H9 (cell line): ENCODE measurements at regions not wholly inside any gene's neighbourhood (a gene's known extent, or its start where the extent isn't known, plus 50 kb on each side); places are given as distances from the start of the nearest gene placed in this dataset.

Source experiments
- DNase-seq: peaks from one replicate; pipeline ENCODE4 v3.0.0-alpha.2; 2017
- H2AFZ ChIP-seq: one replicate; pipeline ENCODE4 v1.6.1; 2013; ENCODE audit warnings: mild to moderate bottlenecking, low read length, control low read depth, moderate library complexity
- H2AK5ac ChIP-seq: 2 replicates; pipeline ENCODE4 v1.6.1; 2013; ENCODE audit warnings: low read length, control low read depth, mixed read lengths; ENCODE audit not compliant: insufficient read length
- H2BK120ac ChIP-seq: one replicate; pipeline ENCODE4 v1.6.1; 2013; ENCODE audit warnings: low read depth, mild to moderate bottlenecking, low read length, control low read depth, inconsistent platforms; ENCODE audit not compliant: poor library complexity, severe bottlenecking
- H2BK12ac ChIP-seq: 2 replicates; pipeline ENCODE4 v1.6.1; 2013; ENCODE audit warnings: low read length, control low read depth, mixed read lengths, low read depth; ENCODE audit not compliant: insufficient read length
- H2BK15ac ChIP-seq: 2 replicates; pipeline ENCODE4 v1.6.1; 2013; ENCODE audit warnings: low read depth, low read length, control low read depth
- H2BK20ac ChIP-seq: one replicate; pipeline ENCODE4 v1.6.1; 2013; ENCODE audit warnings: low read depth, mild to moderate bottlenecking, low read length, control low read depth, inconsistent platforms; ENCODE audit not compliant: poor library complexity, severe bottlenecking
- H2BK5ac ChIP-seq: 2 replicates; pipeline ENCODE4 v1.6.1; 2013; ENCODE audit warnings: low read length, control low read depth, mixed read lengths; ENCODE audit not compliant: insufficient read length
- H3K14ac ChIP-seq: 2 replicates; pipeline ENCODE4 v1.6.1; 2013; ENCODE audit warnings: low read length, control low read depth; ENCODE audit not compliant: insufficient read depth
- H3K18ac ChIP-seq: 2 replicates; pipeline ENCODE4 v1.6.1; 2013; ENCODE audit warnings: low read depth, mild to moderate bottlenecking, mixed read lengths, low read length, control low read depth; ENCODE audit not compliant: insufficient read length
- H3K23ac ChIP-seq: 2 replicates; pipeline ENCODE4 v1.6.1; 2013; ENCODE audit warnings: low read length, control low read depth, mixed read lengths, low read depth; ENCODE audit not compliant: insufficient read length
- H3K23me2 ChIP-seq: 2 replicates; pipeline ENCODE4 v1.6.1; 2013; ENCODE audit warnings: low read depth, mild to moderate bottlenecking, mixed read lengths, low read length, control low read depth; ENCODE audit not compliant: insufficient read length, poor library complexity, severe bottlenecking
- H3K27ac ChIP-seq: 2 replicates; pipeline ENCODE4 v1.5.1; 2013; ENCODE audit warnings: low read length, control low read depth, mixed read lengths, low read depth; ENCODE audit not compliant: insufficient read length
- H3K27me3 ChIP-seq: 2 replicates; pipeline ENCODE4 v1.6.1; 2013; ENCODE audit warnings: low read length, control low read depth, inconsistent platforms; ENCODE audit not compliant: insufficient read depth
- H3K4ac ChIP-seq: 2 replicates; pipeline ENCODE4 v1.6.1; 2013; ENCODE audit warnings: low read depth, mild to moderate bottlenecking, control low read depth, inconsistent platforms, low read length, moderate library complexity
- H3K4me1 ChIP-seq: 2 replicates; pipeline ENCODE4 v1.6.1; 2013; ENCODE audit warnings: low read length, control low read depth, inconsistent platforms; ENCODE audit not compliant: insufficient read depth
- H3K4me2 ChIP-seq: 2 replicates; pipeline ENCODE4 v1.6.1; 2013; ENCODE audit warnings: low read length, control low read depth, mixed read lengths; ENCODE audit not compliant: insufficient read length, insufficient read depth
- H3K56ac ChIP-seq: 2 replicates; pipeline ENCODE4 v1.6.1; 2013; ENCODE audit warnings: low read depth, mild to moderate bottlenecking, mixed read lengths, low read length, control low read depth; ENCODE audit not compliant: insufficient read length
- H3K79me1 ChIP-seq: 2 replicates; pipeline ENCODE4 v1.6.1; 2013; ENCODE audit warnings: low read depth, mild to moderate bottlenecking, moderate library complexity, low read length, control low read depth, inconsistent platforms; ENCODE audit not compliant: insufficient read depth, poor library complexity, severe bottlenecking
- H3K79me2 ChIP-seq: 2 replicates; pipeline ENCODE4 v1.6.1; 2013; ENCODE audit warnings: low read length, control low read depth, inconsistent platforms; ENCODE audit not compliant: insufficient read depth
- H3K9ac ChIP-seq: 2 replicates; pipeline ENCODE4 v1.6.1; 2013; ENCODE audit warnings: low read length, control low read depth, mixed read lengths; ENCODE audit not compliant: insufficient read length; ENCODE audit errors: extremely low read depth
- H3K9me3 ChIP-seq: one replicate; pipeline ENCODE4 v1.6.1; 2013; ENCODE audit warnings: low read depth, low read length, inconsistent platforms; ENCODE audit not compliant: control insufficient read depth
- H3T11ph ChIP-seq: one replicate; pipeline ENCODE4 v1.6.1; 2013; ENCODE audit warnings: mild to moderate bottlenecking, low read length, control low read depth, inconsistent platforms
- H4K20me1 ChIP-seq: one replicate; pipeline ENCODE4 v1.6.1; 2013; ENCODE audit not compliant: control insufficient read depth, insufficient read length, insufficient read depth
- H4K5ac ChIP-seq: 2 replicates; pipeline ENCODE4 v1.6.1; 2013; ENCODE audit warnings: low read depth, mild to moderate bottlenecking, mixed read lengths, low read length, control low read depth; ENCODE audit not compliant: insufficient read length
- H4K8ac ChIP-seq: replicated peaks from 2 replicates; pipeline ENCODE4 v1.6.1; 2013; ENCODE audit warnings: low read length, control low read depth, mixed read lengths, low read depth; ENCODE audit not compliant: insufficient read length
- H4K91ac ChIP-seq: 2 replicates; pipeline ENCODE4 v1.6.1; 2013; ENCODE audit warnings: low read depth, mild to moderate bottlenecking, moderate library complexity, mixed read lengths, low read length, control low read depth; ENCODE audit not compliant: insufficient read length
- H3K27ac Mint-ChIP-seq, 3 experiments: 2 replicates in 2 of 3; 3 replicates in 1 of 3; pipeline ENCODE4 v1.8.0; 2020 to 2021; ENCODE audit warnings: mixed read lengths in 3 of 3, mild to moderate bottlenecking in 1 of 3, moderate library complexity in 1 of 3
- H3K27me3 Mint-ChIP-seq: 2 replicates; pipeline ENCODE4 v1.8.0; 2021; ENCODE audit warnings: low read depth, mild to moderate bottlenecking, moderate library complexity, mixed read lengths
- H3K36me3 Mint-ChIP-seq, 3 experiments: 2 replicates in 2 of 3; 3 replicates in 1 of 3; pipeline ENCODE4 v1.8.0; 2020 to 2021; ENCODE audit warnings: low read depth in 3 of 3, mixed read lengths in 3 of 3; ENCODE audit not compliant: insufficient read depth in 1 of 3
- H3K4me1 Mint-ChIP-seq, 2 experiments: 2 replicates each; pipeline ENCODE4 v1.8.0; 2020; ENCODE audit warnings: mixed read lengths in 2 of 2
- H3K4me3 Mint-ChIP-seq, 2 experiments: 2 replicates in 1 of 2; 3 replicates in 1 of 2; pipeline ENCODE4 v1.8.0; 2020 to 2021; ENCODE audit warnings: mild to moderate bottlenecking in 2 of 2, mixed read lengths in 2 of 2, moderate library complexity in 1 of 2
- H3K9me3 Mint-ChIP-seq, 2 experiments: 2 replicates in 1 of 2; 3 replicates in 1 of 2; pipeline ENCODE4 v1.8.0; 2020; ENCODE audit warnings: mild to moderate bottlenecking in 2 of 2, mixed read lengths in 2 of 2, moderate library complexity in 1 of 2
- WGBS: extraction: QIAGEN DNeasy Blood & Tissue Kit; methylation state at CpG from one replicate; pipeline ENCODE4 v1.1.7; 2013; ENCODE audit warnings: missing lambda C conversion rate, low lambda C conversion rate, mixed read lengths; ENCODE audit not compliant: insufficient read length; ENCODE audit errors: extremely low coverage; 5-methylcytosine and 5-hydroxymethylcytosine counted together
- TF ChIP-seq, protein P1 (sequence below): fragments of 200-600 bp; sonication (generic); conservative IDR thresholded peaks from 3 replicates; pipeline ENCODE4 v1.8.0; 2021; ENCODE audit warnings: antibody characterized with exemption, mild to moderate bottlenecking

DNA sequence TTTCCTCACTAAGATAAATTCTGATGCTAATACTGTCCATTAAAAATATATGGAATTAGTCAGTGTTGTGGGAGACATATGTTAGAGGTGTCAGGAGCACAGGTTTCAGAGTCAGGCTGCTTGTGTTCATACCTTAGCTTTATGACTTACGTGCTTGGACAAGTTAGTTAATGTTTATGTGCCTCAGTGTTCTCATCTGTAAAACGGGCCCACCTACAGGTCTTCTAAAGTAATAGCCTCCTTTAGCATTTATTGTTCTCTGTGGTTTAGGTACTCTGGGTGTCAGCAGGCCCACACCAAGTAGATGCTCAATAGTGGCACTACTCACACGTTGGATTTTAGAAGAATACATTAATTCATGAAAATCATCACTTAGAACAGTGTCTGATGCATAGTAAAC is 308.7 kb upstream of the ZC3H12C start:
- Histone ChIP-seq H3K9ac (no peak overlapping the region), H3K27me3 (no peaks in the 10 kb centered on the region), H3K79me1 (no peaks in the 10 kb centered on the region), H3K4ac (no peak overlapping the region), H3K4me2 (no peak overlapping the region), H2BK20ac (no peak overlapping the region), H3K23ac (no peak overlapping the region), H3K27ac (no peak overlapping the region), H2BK15ac (no peak overlapping the region), H3T11ph (no peak overlapping the region), H4K5ac (no peak overlapping the region), H2BK120ac (no peak overlapping the region), H2BK12ac (no peak overlapping the region), H3K18ac (no peak overlapping the region), H4K8ac (no peak overlapping the region), H3K56ac (no peak overlapping the region), H4K20me1 (no peaks in the 10 kb centered on the region), H2BK5ac (no peak overlapping the region), H4K91ac (no peak overlapping the region), H2AK5ac (no peak overlapping the region), H3K23me2 (no peaks in the 10 kb centered on the region), H3K79me2 (no peaks in the 10 kb centered on the region), H2AFZ (no peak overlapping the region), H3K14ac (no peak overlapping the region), H3K9me3 (no peaks in the 10 kb centered on the region), H3K4me1 (no peaks in the 10 kb centered on the region)
- no peak for DNase-seq
- no peaks in the 10 kb centered on the region for H3K36me3 Mint-ChIP-seq
- H3K9me3 Mint-ChIP-seq, result no peaks in the 10 kb centered on the region
- no peak overlapping the region for H3K4me3 Mint-ChIP-seq
- H3K27me3 Mint-ChIP-seq, result no peaks in the 10 kb centered on the region
- TF ChIP-seq, protein P1, sequence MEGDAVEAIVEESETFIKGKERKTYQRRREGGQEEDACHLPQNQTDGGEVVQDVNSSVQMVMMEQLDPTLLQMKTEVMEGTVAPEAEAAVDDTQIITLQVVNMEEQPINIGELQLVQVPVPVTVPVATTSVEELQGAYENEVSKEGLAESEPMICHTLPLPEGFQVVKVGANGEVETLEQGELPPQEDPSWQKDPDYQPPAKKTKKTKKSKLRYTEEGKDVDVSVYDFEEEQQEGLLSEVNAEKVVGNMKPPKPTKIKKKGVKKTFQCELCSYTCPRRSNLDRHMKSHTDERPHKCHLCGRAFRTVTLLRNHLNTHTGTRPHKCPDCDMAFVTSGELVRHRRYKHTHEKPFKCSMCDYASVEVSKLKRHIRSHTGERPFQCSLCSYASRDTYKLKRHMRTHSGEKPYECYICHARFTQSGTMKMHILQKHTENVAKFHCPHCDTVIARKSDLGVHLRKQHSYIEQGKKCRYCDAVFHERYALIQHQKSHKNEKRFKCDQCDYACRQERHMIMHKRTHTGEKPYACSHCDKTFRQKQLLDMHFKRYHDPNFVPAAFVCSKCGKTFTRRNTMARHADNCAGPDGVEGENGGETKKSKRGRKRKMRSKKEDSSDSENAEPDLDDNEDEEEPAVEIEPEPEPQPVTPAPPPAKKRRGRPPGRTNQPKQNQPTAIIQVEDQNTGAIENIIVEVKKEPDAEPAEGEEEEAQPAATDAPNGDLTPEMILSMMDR, result no peak
- peaks cover 13 to 18% of the 10 kb centered on the region in 2 experiments for H3K4me1 Mint-ChIP-seq
- WGBS, result no CpG with 5 or more reads among the region's 3 CpGs
- no peak overlapping the region for H3K27ac Mint-ChIP-seq
